Choroid plexus epithelial cell (primary cell): ENCODE measurements at regions not wholly inside any gene's neighbourhood (a gene's known extent, or its start where the extent isn't known, plus 50 kb on each side); places are given as distances from the start of the nearest gene placed in this dataset.

Source experiments
- DNase-seq: peaks from one replicate; pipeline ENCODE4 v3.0.0-alpha.2; 2010; ENCODE audit warnings: low read depth
- H3K4me3 ChIP-seq: 2 replicates; pipeline ENCODE4 v1.5.1; 2011; ENCODE audit warnings: low read depth, mild to moderate bottlenecking, control low read depth, low read length, moderate library complexity
- TF ChIP-seq, protein P1 (sequence below): conservative IDR thresholded peaks from 2 replicates; pipeline ENCODE4 v1.5.1; 2011; ENCODE audit warnings: low read depth, mild to moderate bottlenecking, control low read depth, inconsistent platforms, low read length, moderate library complexity

DNA sequence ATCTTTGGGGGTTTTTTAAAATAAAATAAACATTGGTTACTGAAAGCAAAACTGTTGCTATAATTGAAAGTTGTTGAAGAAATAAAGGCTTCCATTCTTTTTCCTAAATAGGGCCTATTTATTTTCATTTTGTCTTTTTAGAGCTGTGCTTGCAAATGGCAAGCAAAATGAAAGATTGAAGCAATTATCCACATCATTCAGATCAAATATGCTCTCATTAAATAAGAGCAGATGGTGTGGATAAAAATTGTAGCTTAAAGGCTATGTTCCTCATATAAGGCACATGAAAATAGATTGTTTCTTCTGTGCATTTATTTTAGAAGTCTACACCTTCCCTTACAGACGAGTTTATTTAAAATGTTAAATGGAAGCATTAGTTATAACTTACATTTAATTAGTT is 1317.7 kb downstream of the MRPL39 start:
- no peak for DNase-seq
- no peak overlapping the region for H3K4me3 ChIP-seq
- TF ChIP-seq, protein P1, sequence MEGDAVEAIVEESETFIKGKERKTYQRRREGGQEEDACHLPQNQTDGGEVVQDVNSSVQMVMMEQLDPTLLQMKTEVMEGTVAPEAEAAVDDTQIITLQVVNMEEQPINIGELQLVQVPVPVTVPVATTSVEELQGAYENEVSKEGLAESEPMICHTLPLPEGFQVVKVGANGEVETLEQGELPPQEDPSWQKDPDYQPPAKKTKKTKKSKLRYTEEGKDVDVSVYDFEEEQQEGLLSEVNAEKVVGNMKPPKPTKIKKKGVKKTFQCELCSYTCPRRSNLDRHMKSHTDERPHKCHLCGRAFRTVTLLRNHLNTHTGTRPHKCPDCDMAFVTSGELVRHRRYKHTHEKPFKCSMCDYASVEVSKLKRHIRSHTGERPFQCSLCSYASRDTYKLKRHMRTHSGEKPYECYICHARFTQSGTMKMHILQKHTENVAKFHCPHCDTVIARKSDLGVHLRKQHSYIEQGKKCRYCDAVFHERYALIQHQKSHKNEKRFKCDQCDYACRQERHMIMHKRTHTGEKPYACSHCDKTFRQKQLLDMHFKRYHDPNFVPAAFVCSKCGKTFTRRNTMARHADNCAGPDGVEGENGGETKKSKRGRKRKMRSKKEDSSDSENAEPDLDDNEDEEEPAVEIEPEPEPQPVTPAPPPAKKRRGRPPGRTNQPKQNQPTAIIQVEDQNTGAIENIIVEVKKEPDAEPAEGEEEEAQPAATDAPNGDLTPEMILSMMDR: no peak

DNA sequence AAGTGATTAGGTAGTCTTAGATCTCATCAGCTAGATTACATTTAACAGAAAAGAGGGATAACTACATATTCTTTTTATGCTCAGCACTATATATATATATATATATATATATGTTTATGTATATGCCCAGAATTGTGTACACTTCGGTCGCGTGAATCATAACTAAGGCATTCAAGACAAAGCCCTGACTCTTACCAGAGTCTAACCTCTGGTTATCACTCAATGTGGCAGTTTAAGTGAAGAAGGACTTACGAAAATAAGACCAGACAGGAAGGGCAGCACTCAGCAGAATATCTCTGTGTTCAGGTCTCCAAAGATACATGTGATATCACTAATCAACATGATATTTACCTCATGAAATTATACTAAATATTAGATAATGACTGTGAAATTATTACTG is 1326.7 kb downstream of the MRPL39 start:
- no peak for DNase-seq
- TF ChIP-seq, protein P1: no peak
- H3K4me3 ChIP-seq: no peak overlapping the region

DNA sequence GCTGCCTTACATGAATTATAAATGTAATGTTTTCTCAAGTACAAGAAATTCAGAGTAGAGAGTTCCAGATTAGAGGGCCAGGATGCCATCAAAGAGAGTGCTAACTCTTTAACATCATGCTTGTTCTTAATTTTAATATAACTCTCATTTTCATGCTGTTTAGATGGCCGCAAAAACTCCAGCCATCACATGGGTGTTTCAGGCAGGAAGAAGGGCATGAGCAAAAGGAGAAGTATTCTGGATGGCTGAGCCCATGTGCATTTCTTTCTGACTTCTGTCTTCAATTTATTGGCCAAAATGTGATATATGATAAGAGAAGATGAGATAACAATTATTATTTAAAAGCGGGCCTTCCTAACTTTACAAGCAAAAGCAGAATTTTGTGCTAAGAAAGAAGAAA is 1328.6 kb downstream of the MRPL39 start:
- H3K4me3 ChIP-seq: no peak overlapping the region
- TF ChIP-seq, protein P1: no peak
- DNase-seq: no peak

DNA sequence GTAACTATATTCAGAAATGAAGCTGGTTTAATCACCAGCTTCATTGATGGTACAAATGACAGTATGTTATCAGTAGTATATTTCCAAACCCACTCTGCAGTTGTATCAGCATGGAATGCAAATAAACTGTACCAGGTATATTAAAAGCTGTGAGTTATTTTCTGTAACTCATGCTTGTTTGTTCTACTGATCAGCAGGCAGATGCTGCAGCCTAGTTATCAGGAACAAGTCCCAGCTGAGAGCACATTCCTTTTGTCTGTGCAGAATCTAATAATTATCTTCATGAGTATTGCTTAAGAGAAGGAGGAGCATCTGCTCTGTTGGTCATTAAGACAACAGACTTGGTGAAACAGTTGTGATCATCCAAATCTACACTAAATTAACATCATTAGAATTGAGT is 1331.1 kb downstream of the MRPL39 start:
- TF ChIP-seq, protein P1: no peak
- no peak for DNase-seq
- no peak overlapping the region for H3K4me3 ChIP-seq

DNA sequence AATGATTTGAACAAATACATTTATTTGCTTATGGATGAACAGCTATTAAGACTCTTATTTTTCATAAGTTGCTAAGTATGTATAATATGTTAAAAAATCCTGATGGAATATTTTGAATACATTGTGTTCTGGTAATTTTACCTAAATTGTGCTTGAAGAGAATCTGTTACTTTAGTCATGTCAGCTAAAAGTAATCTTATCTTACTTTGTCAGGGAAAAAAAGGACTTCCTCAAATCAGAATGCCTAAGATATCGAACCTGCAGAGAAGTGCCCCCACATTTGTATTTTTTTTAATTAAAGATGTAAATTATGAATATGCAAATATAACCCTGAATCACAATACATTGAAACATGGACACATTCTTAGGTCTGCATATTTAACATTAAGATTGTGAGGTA is 1331.7 kb downstream of the MRPL39 start:
- TF ChIP-seq, protein P1: no peak
- no peak overlapping the region for H3K4me3 ChIP-seq
- no peak for DNase-seq

DNA sequence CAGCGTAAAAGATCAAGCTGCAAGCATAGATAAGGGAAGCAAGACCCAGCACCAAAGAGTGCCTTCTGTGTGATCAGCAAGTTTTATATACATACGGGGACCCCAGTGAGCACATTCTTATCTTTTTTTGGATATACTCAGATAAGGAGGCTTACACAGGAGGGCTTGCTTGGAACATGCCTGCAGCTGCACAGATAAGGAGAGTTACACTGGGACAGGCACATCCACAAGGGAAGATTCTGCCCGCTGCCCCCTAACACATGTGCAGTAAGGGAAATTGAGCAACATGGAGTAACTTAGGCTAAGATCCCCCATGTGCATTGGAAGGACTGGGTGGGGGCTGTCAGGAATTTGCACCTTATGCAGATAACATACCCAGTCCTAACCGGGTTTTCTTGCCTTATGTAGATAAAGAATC is 1334.8 kb downstream of the MRPL39 start:
- DNase-seq: no peak
- no peak overlapping the region for H3K4me3 ChIP-seq
- TF ChIP-seq, protein P1: no peak

DNA sequence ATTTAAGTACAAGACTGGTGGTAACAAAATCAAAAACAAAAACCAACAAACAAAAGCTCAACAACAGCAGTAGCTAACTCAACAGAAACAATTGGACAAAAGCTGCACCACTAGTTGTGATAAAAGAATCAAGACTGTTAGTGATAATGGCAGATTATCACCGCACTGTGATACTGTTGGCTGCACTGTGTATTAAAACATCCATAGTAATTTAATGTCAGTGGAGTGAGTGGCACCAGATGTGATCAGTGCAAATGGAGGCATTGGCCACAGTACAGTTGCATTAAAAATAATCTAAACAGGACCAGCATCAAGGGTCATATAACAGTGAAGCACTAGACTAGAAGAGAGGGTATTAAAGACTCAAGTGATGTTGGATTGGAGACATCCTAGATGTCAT is 1341.3 kb downstream of the MRPL39 start:
- no peak for DNase-seq
- TF ChIP-seq, protein P1: no peak
- no peak overlapping the region for H3K4me3 ChIP-seq
